Erythroblast (primary cell): ENCODE measurements at regions not wholly inside any gene's neighbourhood (a gene's known extent, or its start where the extent isn't known, plus 50 kb on each side); places are given as distances from the start of the nearest gene placed in this dataset.

ENCODE experiments used
- DNase-seq, 2 experiments: peaks; one replicate each; lab custom pipeline; 2025; lab: John Stamatoyannopoulos, UW
- GATA1 ChIP-seq: IDR thresholded peaks from 2 replicates; pipeline ENCODE4 v1.6.1; 2011; ENCODE audit warnings: low read depth, mild to moderate bottlenecking, control low read depth, low read length, moderate library complexity
- POLR2A ChIP-seq: IDR thresholded peaks from 2 replicates; pipeline ENCODE4 v1.6.1; 2011; ENCODE audit warnings: mild to moderate bottlenecking, low read length

DNA sequence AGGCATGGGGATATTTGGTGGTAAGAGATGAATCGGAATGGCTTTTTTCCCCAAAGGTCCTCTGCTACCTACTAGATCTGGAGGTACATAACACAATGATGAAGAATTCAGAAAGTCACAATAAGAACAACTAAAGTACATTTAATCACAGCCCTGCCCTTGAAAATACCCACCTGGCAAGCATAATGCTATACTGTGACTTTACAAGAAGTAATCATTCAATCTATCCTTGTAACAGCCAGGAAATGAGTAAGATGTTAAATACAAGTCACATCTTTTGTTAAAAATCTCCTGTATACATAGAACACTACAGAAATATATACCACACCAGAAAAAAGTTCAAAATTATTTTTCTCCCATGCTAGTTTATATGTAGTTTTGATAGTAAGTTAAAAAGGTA is 108.3 kb upstream of the ABCB5 start:
- TF ChIP-seq GATA1 = no peak
- no peak for TF ChIP-seq POLR2A
- DNase-seq = no peak

DNA sequence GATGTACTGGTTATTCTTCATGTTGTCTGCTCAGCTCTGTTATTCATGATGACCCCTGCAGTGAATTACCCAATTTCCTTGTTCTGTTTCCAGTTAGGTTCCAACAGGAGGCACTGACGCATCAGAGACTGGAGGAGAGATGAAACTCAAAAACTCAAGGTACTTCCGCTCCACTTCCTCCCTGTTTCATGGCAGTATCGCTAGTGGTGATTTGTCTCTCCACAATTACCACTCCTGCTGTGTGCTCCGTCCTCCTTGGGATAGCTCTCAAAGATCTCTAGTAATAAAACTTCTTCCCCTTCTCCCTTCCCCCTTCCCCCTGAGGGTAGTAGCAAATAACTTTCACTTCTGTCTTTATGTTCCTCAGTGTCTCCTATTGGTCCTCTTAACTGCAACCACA is 107.4 kb upstream of the ABCB5 start:
- no peak for TF ChIP-seq GATA1
- no peak for TF ChIP-seq POLR2A
- DNase-seq = no peak

DNA sequence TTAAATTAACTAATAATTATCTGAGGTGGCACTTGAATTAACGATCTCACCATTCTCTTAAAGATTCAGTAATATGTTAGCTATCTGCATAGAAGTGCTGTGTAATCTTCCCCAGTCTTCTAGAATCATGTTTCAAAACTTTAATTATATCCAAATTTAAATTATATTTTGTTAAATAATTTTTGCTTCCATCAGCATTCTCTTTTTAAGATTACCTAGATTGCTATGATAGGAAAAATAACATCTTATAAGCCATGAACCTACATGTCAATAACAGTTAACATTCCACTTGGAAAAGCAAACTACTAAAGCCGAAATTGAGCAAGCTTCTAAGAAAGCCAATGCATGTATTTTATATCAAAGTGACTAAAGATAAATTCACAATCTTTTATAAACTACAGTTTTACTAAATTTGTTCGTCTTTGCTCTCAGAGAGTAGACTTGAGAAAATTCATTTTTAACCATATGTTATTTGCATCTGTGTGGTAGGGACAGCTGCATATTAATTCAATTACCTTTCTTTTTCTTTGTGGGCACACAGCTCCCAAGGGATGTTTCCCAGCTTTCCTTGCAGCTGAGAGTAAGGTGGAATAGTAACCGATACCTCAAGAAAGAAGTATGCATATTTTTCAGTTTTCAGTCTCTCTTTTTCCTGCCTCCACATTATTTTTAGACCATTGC is 105.4 kb upstream of the ABCB5 start:
- no peak for DNase-seq
- TF ChIP-seq GATA1 = no peak
- no peak for TF ChIP-seq POLR2A

DNA sequence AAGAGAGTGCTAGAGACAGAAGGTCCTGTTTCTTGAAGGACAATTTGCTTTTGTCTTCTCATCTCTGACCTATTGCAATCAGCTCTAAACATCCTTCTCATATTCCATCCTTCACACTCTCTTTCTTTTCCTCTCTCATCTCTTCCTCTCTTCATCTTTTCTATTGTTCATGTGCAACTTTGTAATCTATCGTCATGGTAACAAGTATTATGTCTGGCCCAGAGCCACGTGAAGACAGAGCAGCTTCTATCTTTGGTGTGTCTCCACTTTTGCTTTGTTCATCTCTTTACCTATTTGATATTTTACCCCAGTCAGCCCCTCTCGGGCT is 104.9 kb upstream of the ABCB5 start:
- no peak for DNase-seq
- TF ChIP-seq GATA1 = no peak
- TF ChIP-seq POLR2A = no peak

DNA sequence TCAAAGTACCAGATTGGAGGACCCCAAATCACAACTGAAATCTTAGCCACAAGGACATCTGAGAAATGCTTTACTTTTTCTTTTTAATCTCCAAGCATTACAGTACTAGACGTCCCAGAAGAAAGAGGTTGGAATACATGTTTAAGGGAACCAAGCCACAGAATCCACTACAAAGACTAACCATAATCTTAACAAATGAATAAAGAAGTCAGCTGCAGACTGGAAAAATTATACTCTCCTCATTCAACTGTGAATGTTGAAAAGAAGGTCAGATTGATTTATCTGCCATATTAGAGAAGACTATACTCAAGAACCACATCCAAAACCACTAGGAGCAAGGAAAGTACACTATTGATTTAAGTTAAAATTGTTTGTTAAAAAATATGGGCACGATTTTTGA is 102.1 kb upstream of the ABCB5 start:
- no peak for DNase-seq
- TF ChIP-seq POLR2A = no peak
- TF ChIP-seq GATA1 = no peak

DNA sequence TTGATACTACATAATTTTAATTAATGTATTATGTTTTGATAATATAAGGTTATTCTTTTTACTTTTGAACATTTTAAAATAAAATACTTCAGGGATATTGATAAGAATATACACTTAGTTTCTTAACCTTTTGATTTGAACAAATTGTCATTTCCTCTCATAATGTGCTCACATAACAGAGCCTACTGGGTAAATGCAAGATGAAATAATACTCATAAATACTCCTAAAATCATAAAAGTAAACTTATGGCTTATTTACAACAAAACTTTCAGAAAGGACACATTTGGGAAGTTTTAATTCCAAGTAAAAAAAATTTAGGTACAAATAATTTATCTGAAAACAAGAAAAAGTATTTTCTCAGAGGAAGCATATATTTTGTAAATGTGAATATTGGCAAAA is 101.6 kb upstream of the ABCB5 start:
- DNase-seq = no peak
- TF ChIP-seq POLR2A (no peak), GATA1 (no peak)

DNA sequence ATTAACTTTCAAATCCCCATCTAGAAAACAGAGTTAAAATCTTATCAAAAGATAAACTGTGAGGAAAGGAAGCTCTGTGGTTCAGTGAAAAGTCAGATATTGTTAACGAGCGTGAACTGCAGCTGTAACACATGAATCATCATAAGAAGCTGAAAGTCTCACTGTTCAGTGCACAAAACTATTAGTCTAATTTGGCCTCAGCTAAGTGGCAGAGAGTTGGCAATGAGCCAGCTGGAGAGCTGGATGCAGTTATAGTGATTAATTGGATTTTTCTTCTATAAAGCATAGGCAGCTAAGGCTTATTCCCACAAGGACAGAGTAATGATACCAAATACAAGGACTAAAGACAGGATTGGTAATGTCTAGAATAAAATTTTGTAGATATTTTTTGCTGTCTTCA is 101.1 kb upstream of the ABCB5 start:
- no peak for TF ChIP-seq GATA1
- TF ChIP-seq POLR2A = no peak
- DNase-seq = peak; percentile 4 to 31

DNA sequence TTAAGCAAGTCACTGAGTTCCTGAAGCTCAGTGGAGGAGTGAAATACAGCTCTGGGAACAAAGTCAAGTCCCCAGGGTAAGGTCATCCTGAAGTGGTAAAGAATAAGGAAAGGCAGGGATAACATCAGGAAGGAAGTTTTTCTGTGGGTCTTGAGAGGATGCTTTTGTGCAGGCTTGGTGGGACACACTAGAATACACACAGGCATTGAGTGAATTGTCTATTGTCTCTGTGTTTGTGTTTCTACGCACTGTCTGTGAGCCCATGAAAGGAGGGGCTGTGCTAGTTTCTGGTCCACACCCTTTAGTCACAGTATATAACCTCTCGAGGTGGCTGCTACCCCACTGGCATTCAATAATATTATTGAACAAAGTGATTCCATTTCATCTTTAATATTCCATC is 95.8 kb upstream of the ABCB5 start:
- TF ChIP-seq POLR2A = no peak
- TF ChIP-seq GATA1 = no peak
- no peak for DNase-seq

DNA sequence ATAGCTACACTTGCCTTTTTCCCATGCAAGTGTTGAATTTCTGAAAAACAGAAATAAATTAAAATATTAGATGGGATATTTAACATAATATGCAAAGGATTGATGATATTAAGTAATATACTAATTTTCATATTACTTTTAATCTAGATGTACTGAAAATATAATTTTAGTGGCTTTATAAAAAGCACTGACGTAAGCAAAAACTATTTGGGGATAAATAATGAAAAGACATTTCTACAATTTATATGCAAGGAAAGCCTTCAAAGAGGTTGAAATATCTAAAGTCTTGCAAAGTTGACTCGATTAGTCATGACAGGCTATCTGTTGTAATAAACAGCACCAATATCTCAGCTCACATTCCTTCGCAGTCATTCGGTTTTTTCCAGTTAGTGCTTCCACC is 94.9 kb upstream of the ABCB5 start:
- no peak for TF ChIP-seq POLR2A
- no peak for TF ChIP-seq GATA1

DNA sequence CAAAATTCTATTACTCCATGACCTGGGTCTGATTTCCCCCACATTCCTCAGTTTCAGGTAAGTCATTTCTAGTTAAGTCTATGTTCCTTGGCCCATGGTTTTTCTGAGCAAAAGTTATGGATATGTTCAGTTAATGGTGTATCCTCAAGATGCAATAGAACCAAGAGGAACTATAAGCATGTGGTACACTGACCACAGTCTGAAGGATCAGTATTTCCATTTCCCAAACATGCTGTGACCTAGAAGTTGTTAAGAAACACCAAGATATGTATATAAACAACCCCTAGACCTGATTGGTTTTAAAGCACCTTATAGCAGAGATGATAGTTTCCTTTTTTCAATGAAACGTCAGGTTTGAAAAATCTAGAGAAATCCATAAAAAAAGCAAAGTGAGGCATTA is 94.2 kb upstream of the ABCB5 start:
- DNase-seq = no peak
- no peak for TF ChIP-seq POLR2A
- TF ChIP-seq GATA1 = no peak

More for the DNA sequence above, 94.9 kb upstream of the ABCB5 start:
- no peak for DNase-seq

DNA sequence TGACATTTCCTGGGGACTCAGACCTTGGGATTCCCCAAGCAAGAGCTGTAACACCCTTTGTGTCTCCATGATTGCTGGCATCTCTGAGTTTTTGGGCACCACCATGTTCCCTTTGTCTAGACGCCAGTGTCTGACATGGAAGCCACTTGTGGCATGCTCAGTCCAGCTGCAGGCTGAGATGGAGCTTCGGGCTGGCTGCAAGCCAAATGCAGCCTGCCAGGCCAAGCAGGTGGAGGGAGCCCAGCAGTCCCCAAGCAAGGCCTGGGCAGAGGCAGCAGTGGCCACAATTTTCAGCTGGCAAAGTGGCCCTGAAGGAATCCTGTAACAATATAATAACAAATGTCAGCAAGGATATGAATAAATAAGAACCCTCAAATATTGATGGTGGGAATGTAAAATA is 86.2 kb upstream of the ABCB5 start:
- DNase-seq = no peak
- no peak for TF ChIP-seq POLR2A
- TF ChIP-seq GATA1 = no peak

DNA sequence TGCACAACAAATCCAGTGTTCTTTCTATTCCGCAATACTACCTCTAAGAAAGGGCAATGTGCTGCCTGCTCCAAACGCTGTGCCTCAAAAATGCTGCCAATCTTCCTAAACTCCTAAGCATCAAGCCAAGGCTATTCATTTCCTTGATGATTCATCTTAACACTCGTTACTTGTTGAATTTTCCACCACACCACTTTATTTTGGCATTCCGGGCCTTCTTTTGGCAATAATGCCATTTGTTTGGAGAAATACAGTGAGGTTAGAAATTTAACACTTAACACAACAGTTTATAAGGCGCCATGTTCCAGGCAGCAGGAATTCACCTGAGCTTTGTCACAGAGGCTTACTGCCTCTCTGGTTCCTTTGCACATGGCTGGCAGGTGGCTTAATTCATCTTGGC is 82.6 kb upstream of the ABCB5 start:
- TF ChIP-seq GATA1 (no peak), POLR2A (no peak)
- DNase-seq = no peak

DNA sequence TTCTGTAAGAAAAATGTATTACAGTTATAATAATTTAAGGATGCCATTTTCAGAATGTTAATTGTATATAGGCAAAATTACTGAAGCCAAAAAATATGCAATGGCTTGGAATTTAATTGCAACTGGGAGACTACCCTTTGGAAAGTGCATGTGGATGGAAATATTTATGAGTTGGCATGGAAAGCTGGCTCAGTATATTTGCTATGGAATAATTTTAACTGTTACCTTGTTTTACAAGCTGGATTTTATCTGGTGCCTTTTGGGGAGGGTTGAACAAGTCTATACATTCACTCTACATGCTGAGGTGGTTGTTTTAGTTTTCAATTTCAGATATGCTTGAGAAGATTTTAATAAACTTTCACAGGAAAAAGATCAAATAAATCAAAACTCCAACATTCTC is 80.9 kb upstream of the ABCB5 start:
- no peak for DNase-seq
- TF ChIP-seq GATA1 = no peak
- no peak for TF ChIP-seq POLR2A

DNA sequence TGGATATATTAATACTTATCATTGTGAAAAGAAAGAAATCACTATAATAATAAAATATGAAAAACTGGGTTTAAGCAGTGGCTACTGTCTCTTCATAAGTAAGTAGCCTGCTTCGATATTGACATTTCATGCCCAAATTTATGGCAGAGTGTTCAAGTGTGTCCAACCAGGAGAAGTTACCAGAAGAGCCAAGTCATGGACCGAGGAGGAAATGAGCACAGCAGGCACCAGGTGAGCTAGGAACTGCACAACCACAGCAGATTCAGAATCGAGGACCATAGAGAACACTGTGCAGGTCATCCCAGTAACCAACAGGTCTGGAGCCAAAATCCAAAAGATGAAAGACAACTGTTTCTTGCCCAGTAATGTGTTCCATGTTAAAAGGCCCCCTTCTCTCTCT is 79.9 kb upstream of the ABCB5 start:
- DNase-seq = no peak
- TF ChIP-seq GATA1 (no peak), POLR2A (no peak)

DNA sequence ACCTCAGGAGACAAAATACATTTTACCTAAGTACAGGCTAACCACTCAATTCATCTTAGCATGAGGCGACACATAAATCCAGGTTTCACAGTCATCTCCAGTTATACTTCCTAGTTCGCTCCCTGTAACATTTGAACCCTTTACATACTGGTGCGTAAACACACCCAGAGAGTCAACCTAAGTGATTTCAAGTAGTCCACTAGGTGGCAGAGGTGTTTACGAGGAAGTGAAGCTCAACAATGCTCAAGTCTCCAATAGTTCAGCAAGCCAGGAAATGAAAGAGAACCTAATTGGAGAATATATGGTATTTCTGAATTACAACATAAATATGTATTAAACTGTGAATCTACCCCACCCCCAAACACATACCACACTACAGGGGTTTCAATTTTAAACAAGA is 76.3 kb upstream of the ABCB5 start:
- TF ChIP-seq GATA1 = no peak
- no peak for TF ChIP-seq POLR2A
- DNase-seq = peak; percentile 28 to 37
